GM21717 (cell line): ENCODE measurements at regions not wholly inside any gene's neighbourhood (a gene's known extent, or its start where the extent isn't known, plus 50 kb on each side); places are given as distances from the start of the nearest gene placed in this dataset.

Experiments used
- ATAC-seq: cut with Tn5 transposase; IDR thresholded peaks from one replicate; pipeline ENCODE4 v1.9.1; 2021; ENCODE audit warnings: mild to moderate bottlenecking, moderate library complexity; ENCODE audit not compliant: unreplicated experiment

DNA sequence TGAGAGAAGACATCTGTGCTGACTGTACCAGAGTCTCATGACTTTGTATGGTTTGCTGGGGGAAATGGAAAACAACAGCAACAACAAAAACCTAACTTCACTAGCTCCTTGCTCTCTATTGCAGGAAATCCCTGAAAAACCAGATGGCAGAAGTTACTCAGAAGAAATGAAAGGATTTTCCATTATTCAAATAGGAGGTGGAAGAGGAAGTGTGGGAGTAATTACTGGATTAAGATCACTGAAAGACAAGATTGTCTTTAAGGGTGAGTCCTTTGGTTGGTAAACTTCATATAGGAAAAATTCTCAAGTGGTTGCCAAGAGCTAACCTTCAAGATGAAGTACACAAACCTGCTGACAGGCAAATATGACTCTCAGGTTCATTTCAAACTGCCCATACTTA, 391.9 kb upstream of the ATP2B1 start:
- no peak for ATAC-seq

DNA sequence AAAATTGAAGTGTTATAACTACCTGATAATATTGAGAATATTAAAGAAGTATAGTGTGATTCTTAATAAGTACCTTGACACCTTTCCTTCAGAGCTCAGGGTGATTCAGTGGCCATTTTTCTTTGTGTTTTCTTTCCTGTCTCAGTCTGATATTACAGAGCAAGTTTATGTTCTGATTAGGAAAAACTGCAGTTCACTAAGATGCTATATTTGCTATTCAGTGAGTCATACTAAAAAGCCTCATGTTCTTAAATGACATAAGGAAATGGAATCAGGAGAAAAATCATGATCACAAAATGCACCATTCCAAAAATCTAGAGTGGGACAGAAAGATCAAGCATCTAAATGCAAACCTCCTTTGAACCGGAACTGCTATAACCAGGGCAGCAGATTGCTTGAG, 390.6 kb upstream of the ATP2B1 start:
- ATAC-seq, result no peak

DNA sequence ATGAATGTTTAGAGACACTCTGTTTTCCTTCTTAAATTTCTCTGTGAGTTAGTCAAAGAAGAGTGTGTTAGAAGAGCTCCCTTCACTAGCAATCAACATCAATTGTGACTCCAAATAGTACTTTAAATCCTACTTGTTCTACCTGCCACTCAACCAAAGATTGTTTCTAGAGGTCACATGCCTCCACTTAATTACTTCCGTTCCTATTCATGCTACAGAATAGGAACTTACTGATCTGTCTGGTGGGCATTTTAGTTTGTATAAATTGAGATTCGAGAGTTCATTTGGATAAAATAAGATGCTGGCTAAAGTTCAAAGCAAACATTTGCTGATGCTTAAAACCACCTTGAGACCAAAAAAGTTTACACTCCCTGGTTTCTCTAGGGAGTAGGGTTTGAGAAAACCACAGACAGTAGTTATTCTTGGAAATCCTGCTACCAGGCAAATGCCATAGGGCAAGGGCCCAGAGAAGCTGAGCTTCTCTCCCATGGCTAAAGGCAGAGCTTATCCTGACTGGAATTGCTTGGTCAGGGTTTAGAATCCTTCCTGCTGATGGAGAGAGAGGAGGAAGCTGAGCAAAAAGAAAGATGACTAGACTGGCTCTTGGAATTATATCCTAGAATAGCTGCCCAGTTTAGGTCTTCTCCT, 389.6 kb upstream of the ATP2B1 start:
- ATAC-seq, result no peak

DNA sequence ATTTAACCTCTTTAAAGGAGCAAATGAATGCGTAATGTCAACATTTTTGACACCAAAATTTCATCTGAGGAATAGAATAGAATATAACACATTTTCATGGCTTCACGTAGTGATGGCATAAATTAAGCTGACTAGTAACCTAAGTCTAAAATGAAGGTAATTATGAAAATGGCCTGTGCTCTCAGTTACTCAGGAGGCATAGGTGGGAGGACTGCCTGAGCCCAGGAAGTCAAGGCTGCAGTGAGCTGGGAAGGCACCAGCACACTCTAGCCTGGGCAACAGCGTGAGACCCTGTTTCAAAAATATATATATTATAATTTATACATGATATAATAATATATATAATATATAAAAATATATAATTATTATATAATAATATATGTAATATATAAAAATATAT, 383.2 kb upstream of the ATP2B1 start:
- ATAC-seq, result no peak

DNA sequence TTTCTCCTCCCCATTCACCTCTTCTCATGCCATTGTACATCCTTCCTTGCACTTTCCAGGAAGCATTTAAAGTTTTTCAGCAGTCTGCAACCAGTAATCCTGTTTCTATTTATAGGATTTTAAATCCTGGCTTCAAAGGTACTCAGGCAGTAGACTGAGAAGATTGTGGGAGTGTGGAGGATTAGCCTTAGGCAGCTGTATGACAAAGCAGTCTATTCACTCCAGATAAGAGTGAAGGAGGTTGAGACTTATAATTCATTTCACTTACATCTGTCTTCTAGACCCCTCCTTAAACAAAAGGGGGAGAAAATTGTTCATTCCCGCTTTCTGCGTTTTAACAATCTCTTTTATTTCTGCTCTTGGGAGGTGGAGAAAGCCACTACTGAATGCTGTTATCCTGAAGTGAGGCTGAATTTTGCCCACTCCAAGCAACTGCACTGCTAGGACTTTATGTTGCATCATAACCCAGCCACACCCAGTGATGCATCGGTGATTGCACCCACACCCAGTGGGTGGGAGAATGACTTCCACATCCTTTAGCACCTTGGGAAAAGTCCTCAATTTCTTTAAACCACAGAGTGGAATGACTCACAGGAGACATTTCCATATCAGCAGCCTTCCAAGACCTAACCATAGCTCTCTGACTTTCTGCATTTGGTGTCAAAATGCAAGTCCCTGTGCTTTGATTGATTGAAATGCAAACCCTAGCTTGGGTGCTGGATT, 382.5 kb upstream of the ATP2B1 start:
- ATAC-seq, result no peak

DNA sequence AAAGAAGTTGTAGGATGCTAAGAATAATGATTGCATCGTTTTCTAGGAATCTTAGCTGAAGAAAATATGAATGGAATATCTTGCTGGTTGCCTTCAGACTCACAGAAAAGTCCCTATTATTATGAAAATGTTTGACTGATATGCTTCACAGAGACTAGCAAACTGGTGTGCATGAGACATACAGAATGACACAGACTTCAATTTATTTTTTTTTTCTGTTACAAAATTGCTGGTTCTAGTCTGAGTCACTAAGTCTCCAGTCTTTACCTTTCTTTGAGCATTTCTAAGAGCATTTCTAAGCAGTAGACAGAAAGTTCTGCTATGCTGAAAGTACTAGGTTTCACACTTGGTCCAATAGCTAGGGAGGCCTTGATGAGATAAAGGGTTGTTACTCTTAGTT, 377.6 kb upstream of the ATP2B1 start:
- ATAC-seq, result no peak

DNA sequence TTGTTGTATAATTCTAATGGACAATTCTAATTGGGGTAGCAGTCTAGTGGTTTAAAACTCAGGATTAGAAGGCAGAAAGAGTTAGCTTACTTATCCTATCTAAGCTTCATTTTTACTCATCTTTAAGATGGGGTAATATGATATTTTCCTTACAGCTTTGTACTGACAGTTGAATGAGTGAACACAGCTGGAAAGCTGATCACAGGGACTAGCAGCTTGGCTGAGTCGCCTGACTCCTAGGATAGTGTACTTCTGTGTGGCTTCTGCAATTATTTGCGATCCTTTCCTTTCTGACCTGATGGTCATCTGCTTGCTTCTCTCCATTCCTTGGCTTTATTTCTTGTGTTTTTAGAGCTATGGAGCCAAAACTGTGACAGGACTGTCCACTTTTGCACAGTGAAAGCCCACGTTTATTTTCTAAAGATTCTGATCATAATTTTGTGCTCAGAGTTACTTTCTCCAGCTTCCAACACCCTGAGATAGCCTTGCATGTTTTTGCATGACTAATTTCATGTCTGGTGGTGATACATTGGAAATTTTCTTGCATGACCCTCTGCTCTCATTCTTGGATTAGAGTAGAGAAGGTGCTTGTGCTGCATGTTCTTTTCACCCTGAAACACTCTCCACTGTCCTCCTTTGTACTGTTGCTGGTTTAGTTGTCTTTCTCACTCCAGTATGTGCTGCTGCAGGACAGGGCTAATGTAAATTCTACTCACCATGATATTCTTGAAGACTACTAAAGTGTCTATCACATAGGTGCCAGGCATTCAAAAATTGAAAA, 377.0 kb upstream of the ATP2B1 start:
- no peak for ATAC-seq

DNA sequence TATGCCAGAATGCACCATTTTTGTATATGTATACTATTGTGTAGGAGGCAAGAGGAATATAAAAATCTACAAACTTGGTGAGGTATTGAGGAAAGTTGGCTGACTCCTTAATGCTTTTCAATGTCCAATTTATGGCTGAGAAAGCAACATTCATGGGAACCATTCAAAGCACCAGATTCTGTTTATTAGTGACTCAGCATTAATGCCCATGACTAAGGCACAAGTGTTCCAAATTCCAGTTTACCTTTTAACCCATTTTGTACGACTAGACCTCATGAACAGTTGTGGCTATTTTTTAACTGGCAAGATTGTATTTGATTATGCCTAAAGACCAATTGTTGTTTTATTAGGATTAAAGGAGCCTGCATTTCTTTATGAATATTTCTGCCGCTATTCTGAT, 375.4 kb upstream of the ATP2B1 start:
- ATAC-seq, result no peak

DNA sequence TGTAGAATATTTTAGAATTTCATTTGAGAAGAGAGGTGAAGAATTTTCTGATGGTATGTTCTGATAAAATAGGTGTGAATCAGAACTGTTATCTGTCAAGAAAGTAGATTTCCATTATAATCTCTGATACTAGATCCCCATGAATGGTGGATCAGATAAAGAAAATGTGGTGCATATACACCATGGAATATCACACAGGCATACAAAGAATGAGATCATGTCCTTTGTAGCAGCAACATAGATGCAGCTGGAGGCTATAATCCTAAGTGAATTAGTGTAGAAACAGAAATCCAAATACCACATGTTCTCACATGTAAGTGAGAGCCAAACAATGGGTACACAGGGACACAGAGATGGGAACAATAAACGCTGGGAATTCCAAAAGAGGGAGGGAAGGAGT, 372.0 kb upstream of the ATP2B1 start:
- no peak for ATAC-seq

DNA sequence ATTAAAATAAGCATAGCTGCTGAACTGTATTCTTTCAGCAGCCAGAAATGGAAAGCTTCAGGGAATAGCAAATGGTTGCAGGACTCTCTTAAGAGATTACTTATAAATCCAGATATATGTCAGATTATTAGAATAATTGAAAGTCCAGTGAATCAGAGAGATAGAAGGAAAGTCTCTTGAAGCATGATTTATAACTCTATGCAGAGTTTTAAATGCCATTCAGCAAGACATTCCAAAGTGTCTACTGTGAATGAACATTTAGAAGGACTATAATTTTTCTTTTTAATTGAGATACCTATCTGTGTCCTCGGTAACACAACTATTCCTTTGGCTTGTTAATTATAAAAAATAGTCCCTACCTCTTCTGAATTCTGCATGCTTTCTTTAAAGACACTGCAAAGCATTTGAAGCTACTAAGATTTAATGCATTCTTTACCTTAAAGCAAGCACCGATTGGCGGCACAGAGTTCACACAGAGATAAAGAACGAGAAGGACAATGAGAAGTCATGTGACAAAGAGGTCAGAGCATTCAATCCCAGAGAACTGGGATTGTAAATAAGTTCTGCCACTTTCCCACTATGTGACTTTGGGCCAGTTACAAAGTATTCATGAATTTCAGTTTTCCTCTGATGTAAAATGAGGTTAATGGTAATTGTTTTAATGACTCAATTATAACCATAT, 371.0 kb upstream of the ATP2B1 start:
- ATAC-seq, result no peak

DNA sequence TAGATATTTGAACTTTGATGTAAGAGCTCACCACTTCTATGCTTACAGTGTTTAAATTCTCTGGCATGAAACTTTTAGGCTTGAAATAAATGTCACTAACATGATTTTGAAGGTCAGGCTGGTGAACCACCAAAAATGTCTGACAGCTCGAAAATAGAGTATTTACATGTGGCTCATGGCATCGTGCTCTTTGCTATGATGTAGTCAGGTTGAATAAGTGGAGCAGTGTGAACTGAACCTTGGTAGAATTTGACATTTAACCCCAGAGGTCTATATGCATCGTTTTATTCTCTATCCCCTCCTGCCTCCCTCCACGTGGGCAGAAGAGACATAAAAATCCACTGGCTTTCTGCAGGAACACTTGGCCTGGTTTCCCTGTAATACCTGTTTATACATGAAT, 369.7 kb upstream of the ATP2B1 start:
- ATAC-seq, result no peak

DNA sequence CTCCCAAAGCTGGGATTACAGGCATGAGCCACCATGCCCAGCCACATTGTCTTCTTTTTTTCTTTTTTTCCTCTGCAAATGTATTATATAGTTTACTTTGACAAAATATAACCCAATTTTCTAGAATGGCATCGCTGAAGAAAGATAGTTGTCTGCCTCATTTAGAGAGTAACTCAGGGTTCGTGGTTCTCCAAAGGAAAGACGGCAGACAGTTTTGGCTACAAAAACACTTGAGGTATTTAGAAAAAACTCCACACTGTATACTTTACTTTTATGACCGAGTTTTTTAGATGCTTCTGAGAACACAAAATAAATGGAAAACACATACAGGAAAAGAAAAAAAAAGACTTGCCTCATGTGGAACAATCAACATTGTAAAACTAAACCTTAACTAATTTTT, 369.1 kb upstream of the ATP2B1 start:
- no peak for ATAC-seq

DNA sequence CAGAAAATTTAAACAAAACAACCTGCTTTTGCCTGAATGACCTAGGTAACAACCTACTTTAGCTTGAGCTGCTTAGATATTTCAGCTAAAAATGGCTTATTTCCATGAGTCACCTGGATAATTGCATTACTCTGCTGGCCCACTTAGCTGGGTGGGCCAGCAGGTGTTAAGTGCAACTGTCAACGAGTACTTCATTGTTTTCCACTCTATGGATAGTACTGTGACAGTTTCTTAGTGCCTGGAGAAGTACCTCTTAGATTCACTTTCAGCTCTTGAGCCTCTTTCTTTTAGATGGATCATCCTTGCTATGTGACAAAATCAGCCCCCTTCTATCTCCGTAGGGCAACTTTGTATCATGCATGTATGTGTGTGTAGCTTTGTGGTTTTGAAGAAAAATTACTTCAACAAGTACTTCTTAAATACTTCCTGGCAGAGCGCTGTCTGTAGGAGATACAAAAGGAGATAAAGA, 368.2 kb upstream of the ATP2B1 start:
- no peak for ATAC-seq

DNA sequence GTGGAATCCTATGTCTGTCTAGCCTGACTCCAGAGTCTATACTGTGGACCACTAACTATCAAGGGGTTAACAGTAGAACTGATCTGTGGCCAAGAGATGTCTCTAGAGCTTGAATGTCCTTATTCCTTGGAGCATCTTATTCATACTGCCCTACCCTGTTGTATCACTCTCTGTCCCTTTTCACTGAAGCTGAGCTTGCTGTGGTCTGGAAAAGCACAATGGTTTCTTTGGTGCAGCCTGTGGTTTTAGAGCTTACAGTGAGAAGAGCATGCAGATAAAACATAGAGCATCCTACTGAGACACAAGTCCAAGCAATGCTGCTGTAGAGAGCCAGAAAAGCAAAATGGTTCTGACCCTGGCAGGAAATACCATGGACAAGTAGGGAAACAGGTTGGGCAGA, 367.0 kb upstream of the ATP2B1 start:
- ATAC-seq, result no peak

DNA sequence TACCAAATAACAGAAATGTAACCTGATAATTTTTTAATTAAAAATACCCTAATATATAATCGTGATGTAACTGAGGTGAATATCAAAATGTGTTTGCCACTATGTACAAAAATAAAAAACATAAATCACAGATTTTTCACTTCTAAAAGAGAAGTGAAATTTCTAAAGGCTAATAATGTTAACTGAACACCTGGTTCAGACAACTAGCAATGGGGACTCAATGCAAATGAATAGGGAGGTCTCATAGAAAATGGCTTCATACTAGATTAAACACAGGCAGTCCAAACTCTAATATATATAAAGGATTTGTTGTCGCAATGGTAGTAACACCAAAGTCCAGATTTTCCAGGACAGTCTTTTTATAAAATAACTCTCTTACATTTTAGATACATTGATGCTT, 365.4 kb upstream of the ATP2B1 start:
- ATAC-seq, result peak; percentile 52

DNA sequence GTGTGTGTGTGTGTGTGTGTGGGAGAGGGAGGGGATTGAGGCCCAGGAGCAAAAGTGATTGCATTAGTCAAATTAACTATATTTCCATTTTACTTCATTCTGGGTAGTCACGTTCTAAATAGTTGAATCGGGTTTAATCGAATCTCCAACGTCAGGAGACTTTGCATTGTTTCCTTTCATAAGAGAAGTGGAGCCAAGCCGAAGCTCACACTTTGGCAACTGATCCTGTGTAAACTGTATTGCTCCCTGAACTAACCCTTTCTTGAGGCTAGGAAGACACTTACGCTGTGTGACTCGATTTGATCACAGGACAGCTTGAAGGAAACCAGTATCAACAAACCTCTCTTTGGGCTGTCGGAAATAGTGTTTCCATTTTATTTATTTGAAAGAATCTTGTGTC, 363.4 kb upstream of the ATP2B1 start:
- ATAC-seq, result no peak

DNA sequence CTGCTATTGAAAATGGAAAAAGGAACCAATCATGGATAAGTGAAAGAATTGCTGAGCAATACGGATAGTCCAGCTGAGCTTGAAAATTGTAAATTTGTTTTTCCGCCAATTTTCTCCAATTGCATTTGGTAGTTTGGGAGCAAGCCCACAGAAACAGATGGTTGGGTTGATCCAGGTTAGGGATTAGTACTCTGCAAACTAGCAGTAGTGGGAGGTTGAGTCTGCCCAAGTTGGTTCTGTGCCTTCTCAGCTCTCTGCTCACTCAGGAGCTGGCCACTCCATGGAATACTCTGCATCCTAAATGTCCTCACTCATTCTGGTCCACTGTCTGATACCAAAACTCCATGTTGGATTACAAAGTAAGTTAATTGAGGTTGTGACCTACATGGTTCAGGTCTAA, 361.1 kb upstream of the ATP2B1 start:
- ATAC-seq, result no peak

DNA sequence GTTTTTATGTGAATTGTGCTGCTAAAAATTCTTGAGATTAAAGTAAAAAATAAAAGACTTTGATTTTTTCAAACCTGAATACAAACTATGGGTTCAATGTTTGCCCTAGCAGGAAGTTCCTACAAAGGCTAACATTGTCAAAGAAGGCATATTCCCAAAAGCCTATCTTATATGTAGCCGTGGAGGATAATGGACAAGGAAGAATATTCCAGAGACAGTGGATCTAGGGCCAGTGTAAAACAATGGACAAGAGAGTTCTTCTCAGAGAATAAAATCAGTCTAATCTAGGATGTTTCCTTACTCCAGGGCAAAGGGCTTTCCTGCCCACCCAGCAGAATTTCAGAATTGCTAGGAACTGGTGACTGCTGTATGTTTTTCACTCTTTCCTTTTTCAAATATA, 359.2 kb upstream of the ATP2B1 start:
- ATAC-seq, result no peak

DNA sequence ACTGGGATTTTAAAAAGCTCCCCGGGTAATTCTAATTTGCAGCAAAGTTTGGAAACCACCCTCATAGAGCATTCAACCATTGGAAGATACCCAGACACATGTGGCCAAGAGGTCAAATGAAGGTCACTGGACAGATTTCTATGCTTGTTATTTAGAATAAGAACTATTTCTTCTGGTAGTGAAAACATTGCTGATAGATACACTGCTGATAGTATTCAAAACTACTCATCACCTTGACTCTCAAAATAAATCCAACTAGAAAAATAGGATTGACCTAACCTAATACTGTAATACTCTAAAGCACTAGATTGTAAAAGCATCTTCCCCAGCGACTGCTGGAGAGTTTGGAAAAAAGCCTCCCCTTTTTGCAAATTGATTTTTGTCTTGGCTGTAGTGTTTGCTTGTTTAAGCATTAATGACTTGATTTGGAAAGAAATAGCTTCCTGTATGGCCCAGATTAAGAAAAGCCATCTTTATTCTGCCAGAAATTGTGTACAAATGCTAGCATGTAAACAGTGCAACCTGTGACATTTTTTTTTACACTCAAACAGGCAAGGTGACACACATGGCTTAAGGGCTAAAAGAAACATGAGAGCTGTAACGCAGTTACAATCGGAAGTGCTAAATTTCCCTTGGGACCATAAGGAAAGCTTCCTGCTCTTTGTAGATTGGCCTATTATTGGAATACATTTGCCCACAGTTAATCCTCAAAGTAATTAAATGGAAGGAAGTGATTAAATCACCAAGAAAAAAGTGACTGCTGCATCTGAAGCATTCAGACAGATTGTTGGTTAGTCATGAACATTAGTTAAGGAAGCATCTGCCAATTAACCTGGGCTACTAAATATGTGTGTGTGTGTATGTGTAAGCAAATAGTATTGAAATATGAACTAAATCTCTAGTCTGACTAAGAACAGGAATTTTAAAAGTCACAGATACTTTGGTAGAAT, 356.5 kb upstream of the ATP2B1 start:
- ATAC-seq, result no peak

DNA sequence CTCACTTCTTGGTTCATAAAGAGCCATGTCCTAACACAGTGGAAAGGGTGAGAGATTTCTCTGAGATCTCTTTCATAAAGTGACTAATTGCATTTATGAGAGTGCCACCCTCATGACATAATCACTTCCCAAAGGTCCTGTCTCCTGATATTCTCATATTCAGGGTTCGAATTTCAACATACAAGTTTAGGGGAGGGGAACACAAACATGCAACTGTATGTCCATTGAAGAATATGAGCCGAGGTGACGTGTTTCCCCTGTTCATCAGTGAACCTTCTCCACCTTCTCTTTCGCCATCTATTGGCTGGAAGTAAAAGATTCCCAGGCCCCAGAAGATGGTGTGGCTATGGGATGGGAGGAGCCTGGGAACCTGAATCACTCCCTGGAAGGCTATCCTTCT, 354.2 kb upstream of the ATP2B1 start:
- no peak for ATAC-seq
